Spleen (tissue), 11 donors: ENCODE measurements at regions not wholly inside any gene's neighbourhood (a gene's known extent, or its start where the extent isn't known, plus 50 kb on each side); places are given as distances from the start of the nearest gene placed in this dataset.

Experiments
- DNase-seq: peaks from one replicate; pipeline ENCODE4 v3.0.0-alpha.2; 2020
- H3K27ac ChIP-seq, 8 donors: fragments of 200-600 bp; sonication (generic) in 7 of 8; 1 replicate in 4 of 8; 2 replicates in 4 of 8; pipeline versions ENCODE4 v1.5.0 to v1.8.0; 2016 to 2021; ENCODE audit warnings: inconsistent platforms in 4 of 8, mild to moderate bottlenecking in 4 of 8, moderate library complexity in 1 of 8
- H3K27me3 ChIP-seq, 7 donors: fragments of 200-600 bp; sonication (generic) in 6 of 7; replicated peaks in 1 of 7; 1 replicate in 4 of 7; 2 replicates in 3 of 7; pipeline versions ENCODE4 v1.5.0 to v1.8.0; 2016 to 2021; ENCODE audit warnings: inconsistent platforms in 3 of 7, mild to moderate bottlenecking in 1 of 7
- H3K36me3 ChIP-seq, 6 donors: fragments of 200-600 bp; sonication (generic) in 5 of 6; 1 replicate in 4 of 6; 2 replicates in 2 of 6; pipeline versions ENCODE4 v1.5.0 to v1.8.0; 2016 to 2021; ENCODE audit warnings: inconsistent platforms in 2 of 6
- H3K4me1 ChIP-seq, 6 donors: fragments of 200-600 bp; sonication (generic) in 5 of 6; 1 replicate in 3 of 6; 2 replicates in 3 of 6; pipeline versions ENCODE4 v1.5.0 to v1.8.0; 2016 to 2021; ENCODE audit warnings: inconsistent platforms in 3 of 6
- H3K4me3 ChIP-seq, 8 donors: fragments of 200-600 bp; sonication (generic) in 7 of 8; 1 replicate in 4 of 8; 2 replicates in 4 of 8; pipeline versions ENCODE4 v1.5.0 to v1.8.0; 2016 to 2021; ENCODE audit warnings: inconsistent platforms in 4 of 8, mild to moderate bottlenecking in 4 of 8, moderate library complexity in 2 of 8
- H3K9me3 ChIP-seq, 8 donors: fragments of 200-600 bp; sonication (generic) in 7 of 8; 1 replicate in 4 of 8; 2 replicates in 4 of 8; pipeline versions ENCODE4 v1.5.0 to v1.8.0; 2016 to 2021; ENCODE audit warnings: inconsistent platforms in 4 of 8
- CTCF ChIP-seq, 11 experiments: fragments of 200-600 bp in 7 of 11; fragments of 450-650 bp in 4 of 11; sonication (generic) in 4 of 11; IDR thresholded peaks in 8 of 11; conservative IDR thresholded peaks in 3 of 11; 1 replicate in 7 of 11; 2 replicates in 4 of 11; pipeline versions ENCODE4 v1.4.0 to v1.8.0; 2016 to 2021; ENCODE audit warnings: antibody characterized with exemption in 11 of 11, inconsistent platforms in 4 of 11, mild to moderate bottlenecking in 1 of 11
- POLR2A ChIP-seq, 3 donors: fragments of 450-650 bp; IDR thresholded peaks; one replicate each; pipeline ENCODE4 v1.5.1; 2017; ENCODE audit warnings: antibody characterized with exemption in 3 of 3, mild to moderate bottlenecking in 1 of 3
- POLR2AphosphoS5 ChIP-seq, 3 donors: sonication (generic); formaldehyde crosslinking; IDR thresholded peaks; one replicate each; pipeline ENCODE4 v1.5.1; 2017; ENCODE audit warnings: antibody characterized with exemption in 3 of 3
- WGBS, 5 donors: extraction: QIAGEN DNeasy Blood & Tissue Kit in 3 of 5; methylation state at CpG; one replicate each; pipeline versions ENCODE4 v1.1.5 to v1.1.7; 2013 to 2018; 5-methylcytosine and 5-hydroxymethylcytosine counted together
- intact Hi-C: fragments of 100-400 bp; cut with DNase I; formaldehyde crosslinking; loops from one replicate; pipeline ENCODE4 v1.15.0; 2023; ENCODE audit warnings: low total_unique reads
- donor health status: healthy with polysubstance abuse.
- donor health status: DM: no; HTN: no; CAD: no; lungs with moderate emphysema.
- donor health status: DM: no; HTN: no; CAD: no.
- donor health status: Bipolar disorder and iron deficiency.
- donor health status: healthy.
- donor health status: DM: no; HTN: no; CAD: no.
- donor health status: DM: yes; HTN: yes; CAD: no.

- intact Hi-C loops = no loop called here
- Histone ChIP-seq H3K4me3 (no peak overlapping the region), H3K9me3 (peaks cover 0 to 31% (median 10%) of the 10 kb centered on the region in 8 donors), H3K27me3 (peaks cover 0 to 22% (median 0%) of the 10 kb centered on the region in 7 donors), H3K4me1 (no peaks in the 10 kb centered on the region), H3K36me3 (no peaks in the 10 kb centered on the region), H3K27ac (no peak overlapping the region)
- 83 to 94% (median 91%) methylated on average over 6 of the region's 6 CpGs for WGBS, 5 donors
- no peak for DNase-seq
- TF ChIP-seq CTCF (IDR thresholded peaks at IDR 0.05 in 8 of 11, conservative IDR thresholded peaks at IDR 0.05 in 3 of 11) = no peak
- TF ChIP-seq POLR2A (IDR thresholded peaks at IDR 0.05) = no peak
- no peak for TF ChIP-seq POLR2AphosphoS5 (IDR thresholded peaks at IDR 0.05)
These were observed 87.8 kb upstream of the PCBD1 start for GRCh38 chr10:70976063-70976695.

- Histone ChIP-seq H3K36me3 (no peaks in the 10 kb centered on the region), H3K27me3 (peaks cover 0 to 22% (median 0%) of the 10 kb centered on the region in 7 donors), H3K9me3 (peaks cover 0 to 16% (median 0%) of the 10 kb centered on the region in 8 donors), H3K27ac (no peak overlapping the region), H3K4me1 (peaks cover 0 to 8% (median 0%) of the 10 kb centered on the region in 6 donors), H3K4me3 (no peak overlapping the region)
- TF ChIP-seq POLR2A (IDR thresholded peaks at IDR 0.05) (no peak), CTCF (IDR thresholded peaks at IDR 0.05 in 8 of 11, conservative IDR thresholded peaks at IDR 0.05 in 3 of 11) (no peak), POLR2AphosphoS5 (IDR thresholded peaks at IDR 0.05) (no peak)
- 71 to 93% (median 83%) methylated on average over 9 to 11 of the region's 11 CpGs for WGBS, 5 donors
- no peak for DNase-seq
- intact Hi-C loops = no loop called here
These were observed 89.3 kb upstream of the PCBD1 start for GRCh38 chr10:70977625-70978024.

GRCh38 chr10:70978181-70978580 is 89.8 kb upstream of the PCBD1 start:
- DNase-seq = no peak
- TF ChIP-seq POLR2A (IDR thresholded peaks at IDR 0.05) (no peak), POLR2AphosphoS5 (IDR thresholded peaks at IDR 0.05) (no peak), CTCF (IDR thresholded peaks at IDR 0.05 in 8 of 11, conservative IDR thresholded peaks at IDR 0.05 in 3 of 11) (no peak)
- peaks cover 0 to 22% (median 0%) of the 10 kb centered on the region in 7 donors for H3K27me3 ChIP-seq
- no peaks in the 10 kb centered on the region for H3K36me3 ChIP-seq
- no peak overlapping the region for H3K27ac ChIP-seq
- no peak overlapping the region for H3K4me3 ChIP-seq
- H3K4me1 ChIP-seq = peaks cover 0 to 11% (median 0%) of the 10 kb centered on the region in 6 donors
- intact Hi-C loops = no loop called here
- peaks cover 0 to 11% (median 0%) of the 10 kb centered on the region in 8 donors for H3K9me3 ChIP-seq
- WGBS, 5 donors = 86 to 94% (median 87%) methylated on average over 6 of the region's 6 CpGs

- no peak for DNase-seq
- H3K9me3 ChIP-seq = peaks cover 0 to 7% (median 0%) of the 10 kb centered on the region in 8 donors
These were observed 90.6 kb upstream of the PCBD1 start for GRCh38 chr10:70978816-70979480.

More at GRCh38 chr10:70978816-70979480, 90.6 kb upstream of the PCBD1 start:
- H3K27me3 ChIP-seq = peaks cover 0 to 18% (median 0%) of the 10 kb centered on the region in 7 donors
- no peak overlapping the region for H3K4me3 ChIP-seq
- intact Hi-C loops = no loop called here
- no peak overlapping the region for H3K27ac ChIP-seq
- WGBS, 5 donors = 83 to 91% (median 86%) methylated on average over 8 of the region's 8 CpGs
- H3K4me1 ChIP-seq = peaks cover 0 to 11% (median 0%) of the 10 kb centered on the region in 6 donors
- H3K36me3 ChIP-seq = no peaks in the 10 kb centered on the region
- TF ChIP-seq POLR2AphosphoS5 (IDR thresholded peaks at IDR 0.05) (no peak), CTCF (IDR thresholded peaks at IDR 0.05 in 8 of 11, conservative IDR thresholded peaks at IDR 0.05 in 3 of 11) (no peak), POLR2A (IDR thresholded peaks at IDR 0.05) (no peak)
